GM12891 (cell line): ENCODE measurements at regions not wholly inside any gene's neighbourhood (a gene's known extent, or its start where the extent isn't known, plus 50 kb on each side); places are given as distances from the start of the nearest gene placed in this dataset.

Experiments
- POLR2A ChIP-seq: IDR thresholded peaks from 2 replicates; pipeline ENCODE4 v1.6.1; 2011; ENCODE audit warnings: low read depth, low read length, control low read depth
- POLR2AphosphoS5 ChIP-seq: IDR thresholded peaks from 2 replicates; pipeline ENCODE4 v1.6.1; 2011; ENCODE audit warnings: low read depth, low read length, control low read depth
- POU2F2 ChIP-seq: IDR thresholded peaks from 2 replicates; pipeline ENCODE4 v1.6.1; 2011; ENCODE audit warnings: low read depth, mild to moderate bottlenecking, control low read depth, low read length, moderate library complexity
- SPI1 ChIP-seq: IDR thresholded peaks from 2 replicates; pipeline ENCODE4 v1.6.1; 2011; ENCODE audit warnings: low read depth, low read length, control low read depth
- TAF1 ChIP-seq: IDR thresholded peaks from 2 replicates; pipeline ENCODE4 v1.6.1; 2011; ENCODE audit warnings: low read depth, low read length, control low read depth

DNA sequence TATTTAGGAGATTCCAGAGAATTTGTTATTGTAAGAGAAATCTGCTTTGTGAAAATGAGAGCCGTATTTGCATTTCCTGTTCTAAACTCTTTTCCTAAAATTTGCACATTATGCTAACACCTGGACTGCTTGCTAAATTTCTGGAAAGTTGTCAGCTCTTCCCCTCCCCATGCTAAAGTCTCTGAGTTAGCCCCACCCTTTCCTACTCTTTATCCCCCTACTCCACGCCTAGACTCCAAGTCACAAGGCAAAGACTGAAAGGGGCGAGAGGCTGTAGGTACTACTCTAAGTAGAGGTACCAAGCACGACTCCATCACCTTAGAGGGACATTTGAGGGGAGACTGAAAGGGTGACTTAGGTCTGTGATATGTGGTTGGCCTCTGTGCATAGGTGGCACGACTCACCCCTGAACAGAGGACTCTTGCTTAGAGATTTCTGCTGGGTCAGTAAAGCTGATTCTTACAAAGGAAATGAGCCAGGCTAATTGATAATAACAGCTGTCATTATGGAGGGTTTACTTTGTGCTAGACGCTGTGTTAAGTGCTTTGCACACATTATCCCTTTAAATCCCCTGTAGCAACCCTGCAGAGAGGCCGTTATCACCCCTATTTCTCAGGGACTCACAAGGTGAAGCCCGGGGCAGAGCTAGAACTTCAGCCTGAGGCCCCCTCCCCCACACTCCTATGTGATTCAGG is 373.5 kb downstream of the EN1 start:
- TF ChIP-seq POLR2AphosphoS5, result no peak
- TF ChIP-seq POLR2A, result no peak
- no peak for TF ChIP-seq TAF1
- no peak for TF ChIP-seq SPI1
- TF ChIP-seq POU2F2, result no peak
